ENCODE measurements at regions not wholly inside any gene's neighbourhood (a gene's known extent, or its start where the extent isn't known, plus 50 kb on each side); places are given as distances from the start of the nearest gene placed in this dataset.

GRCh38 chr10:106284802-106285587 is 879.5 kb downstream of the SORCS1 start:
- TF ChIP-seq POLR2A (IDR thresholded peaks at IDR 0.05) (no peak), CTCF (IDR thresholded peaks at IDR 0.05) (no peak)
